ENCODE measurements at regions not wholly inside any gene's neighbourhood (a gene's known extent, or its start where the extent isn't known, plus 50 kb on each side); places are given as distances from the start of the nearest gene placed in this dataset.

- no peak for DNase-seq (ENCODE audit: low read depth, low spot score)
- no TSS peak for BruUV-seq (replicated peaks)
- Histone ChIP-seq H3K36me3 (ENCODE audit: control insufficient read depth in 2 of 2, extremely low read depth in 1 of 2, insufficient read depth in 2 of 2, low read length in 2 of 2) (no peaks in the 10 kb centered on the region), H3K9me3 (replicated peaks; ENCODE audit: control insufficient read depth, insufficient read depth, low read length) (no peaks in the 10 kb centered on the region), H4K20me1 (replicated peaks; ENCODE audit: control insufficient read depth, extremely low read depth, insufficient read depth, low read length) (no peaks in the 10 kb centered on the region), H3K27me3 (ENCODE audit: control insufficient read depth in 2 of 2, insufficient read depth in 2 of 2, low read length in 2 of 2) (no peaks in the 10 kb centered on the region), H3K4me2 (ENCODE audit: insufficient read depth, low read length) (no peak overlapping the region), H3K9me1 (replicated peaks; ENCODE audit: control insufficient read depth, extremely low read depth, insufficient read depth, low read length) (no peaks in the 10 kb centered on the region), H3K9ac (replicated peaks; ENCODE audit: extremely low read depth, insufficient read depth, low read length) (no peak overlapping the region), H2AFZ (ENCODE audit: low read depth, low read length) (no peak overlapping the region), H3K27ac (ENCODE audit: insufficient read depth, low read depth, low read length) (no peak overlapping the region), H3K4me3 (replicated peaks in 1 of 3; ENCODE audit: insufficient read depth in 1 of 3, low read depth in 1 of 3, low read length in 3 of 3) (no peak overlapping the region), H3K79me2 (ENCODE audit: control insufficient read depth, insufficient read depth, low read length) (no peaks in the 10 kb centered on the region), H3K4me1 (ENCODE audit: control insufficient read depth, extremely low read depth, insufficient read depth, low read length) (no peaks in the 10 kb centered on the region)
- intact Hi-C loops (cut with micrococcal nuclease), result no loop called here
- ChIA-PET POLR2A (no interaction called here), CTCF (no interaction called here)
- TF ChIP-seq CTCF (IDR thresholded peaks at IDR 0.05; ENCODE audit: extremely low read depth in 1 of 2, insufficient read depth in 1 of 2, low read depth in 1 of 2, low read length in 2 of 2) (no peak), EZH2 (IDR thresholded peaks at IDR 0.05; ENCODE audit: borderline replicate concordance, low read depth, low read length, severe bottlenecking) (no peak), JUN (IDR thresholded peaks at IDR 0.05; ENCODE audit: borderline replicate concordance, insufficient read depth, insufficient read length, low read depth) (no peak), MYC (IDR thresholded peaks at IDR 0.05; ENCODE audit: low read depth, low read length) (no peak), GATA2 (IDR thresholded peaks at IDR 0.05; ENCODE audit: insufficient read depth, insufficient read length, low read depth, low read length) (no peak), POLR2A (IDR thresholded peaks at IDR 0.05; ENCODE audit: low read depth, low read length) (no peak), POLR2AphosphoS5 (IDR thresholded peaks at IDR 0.05; ENCODE audit: insufficient read depth, low read depth, low read length) (no peak), MAX (IDR thresholded peaks at IDR 0.05; ENCODE audit: insufficient read depth, insufficient read length) (no peak), FOS (IDR thresholded peaks at IDR 0.05; ENCODE audit: borderline replicate concordance, insufficient read depth, low read length) (no peak)
- dilution Hi-C loops (cut with MboI; ENCODE audit: extremely low pct_ligation_motif_present, low sequenced_read_pairs), result no loop called here
- no peak for FAIRE-seq
These were observed 143.6 kb upstream of the AGAP1 start for GRCh38 chr2:235350234-235350633.
